Activated CD4-positive, alpha-beta T cell treated with anti-CD3 and anti-CD28 coated beads, Interleukin-2, amount 50 U/mL, for 16 hours (primary cell): ENCODE measurements at regions not wholly inside any gene's neighbourhood (a gene's known extent, or its start where the extent isn't known, plus 50 kb on each side); places are given as distances from the start of the nearest gene placed in this dataset.

Experiments used
- DNase-seq: peaks from one replicate; pipeline ENCODE4 v3.0.0-alpha.2; 2020

GRCh38 chr18:25962919-25963318, 127.5 kb downstream of the SS18 start:
- DNase-seq: no peak

DNA sequence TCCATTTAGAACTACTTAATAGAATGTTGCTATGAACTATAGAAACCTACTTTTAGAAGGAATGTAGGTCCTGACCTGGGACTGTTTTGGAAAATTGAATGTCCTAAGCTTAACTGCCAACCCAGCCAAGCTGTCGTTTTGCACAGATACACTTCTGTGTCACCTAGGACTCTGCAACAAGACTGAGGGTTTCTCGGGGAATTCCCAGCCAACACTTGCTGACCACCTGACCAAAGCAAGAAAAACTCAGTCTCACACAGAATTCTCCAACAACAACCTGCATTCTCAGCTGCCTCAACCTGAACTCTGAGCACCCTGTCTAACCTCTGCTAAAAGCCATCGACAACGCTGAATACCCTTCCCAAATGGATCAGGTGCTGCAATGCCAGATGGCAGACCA, 128.2 kb downstream of the SS18 start:
- DNase-seq: no peak

- DNase-seq: no peak
Measured at GRCh38 chr18:25957017-25957416, 133.4 kb downstream of the SS18 start.

GRCh38 chr18:25953111-25953510, 137.3 kb downstream of the SS18 start:
- DNase-seq: no peak

DNA sequence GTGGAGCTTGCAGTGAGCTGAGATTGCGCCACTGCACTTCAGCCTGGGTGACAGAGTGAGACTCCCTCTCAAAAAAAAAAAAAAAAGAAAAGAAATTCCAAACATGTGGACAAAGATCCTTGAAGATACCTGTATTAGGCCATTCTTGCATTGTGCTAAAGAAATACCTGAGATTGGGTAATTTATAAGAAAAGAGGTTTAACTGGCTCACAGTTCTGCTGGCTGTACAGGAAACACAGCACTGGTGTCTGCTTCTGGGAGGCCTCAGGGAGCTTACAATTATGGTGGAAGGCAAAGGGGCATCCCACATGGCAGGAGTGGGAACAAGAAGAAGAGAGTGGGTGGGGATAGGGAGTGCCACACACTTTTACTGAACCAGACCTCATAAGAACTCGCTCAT, 140.1 kb downstream of the SS18 start:
- DNase-seq: no peak

DNA sequence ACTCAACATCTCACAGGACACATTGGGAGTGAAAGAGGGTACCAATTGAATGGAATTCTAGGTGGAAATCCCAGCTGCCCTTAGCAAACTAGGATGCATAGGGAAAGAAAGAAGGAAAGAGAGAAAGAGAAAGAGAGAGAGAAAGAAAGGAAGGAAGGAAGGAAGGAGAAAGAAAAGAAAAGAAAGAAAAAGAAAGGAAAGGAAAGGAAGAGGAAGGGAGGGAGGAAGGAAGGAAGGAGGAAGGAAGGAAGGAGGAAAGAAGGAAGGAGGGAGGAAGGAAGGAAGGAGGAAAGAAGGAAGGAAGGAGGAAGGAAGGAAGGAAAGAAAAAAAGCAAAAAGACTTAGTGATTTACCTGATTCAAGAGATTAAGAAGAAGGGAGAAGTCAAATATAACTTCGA, 143.9 kb downstream of the SS18 start:
- DNase-seq: no peak

DNA sequence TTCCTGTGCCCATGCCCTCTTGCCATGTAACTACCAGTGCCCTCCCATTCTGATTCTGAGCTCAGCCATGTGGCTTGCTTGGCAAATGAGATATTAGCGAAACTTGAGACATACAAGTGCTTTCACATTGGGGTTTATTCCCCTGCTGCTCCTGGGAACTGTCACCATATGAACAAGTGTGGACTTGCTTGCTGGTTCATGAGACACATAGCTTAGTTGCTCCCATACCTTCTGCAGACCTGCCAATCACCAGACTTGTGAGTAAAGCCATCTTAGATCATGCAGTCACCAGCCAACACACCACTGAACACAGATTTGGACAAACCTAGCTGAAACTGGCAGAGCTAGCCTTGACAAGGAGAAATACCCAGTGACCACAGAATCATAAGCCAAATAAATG, 155.1 kb downstream of the SS18 start:
- DNase-seq: no peak

GRCh38 chr18:25931126-25931525, 159.3 kb downstream of the SS18 start:
- no peak for DNase-seq

GRCh38 chr18:25929787-25930186, 160.6 kb downstream of the SS18 start:
- no peak for DNase-seq

DNA sequence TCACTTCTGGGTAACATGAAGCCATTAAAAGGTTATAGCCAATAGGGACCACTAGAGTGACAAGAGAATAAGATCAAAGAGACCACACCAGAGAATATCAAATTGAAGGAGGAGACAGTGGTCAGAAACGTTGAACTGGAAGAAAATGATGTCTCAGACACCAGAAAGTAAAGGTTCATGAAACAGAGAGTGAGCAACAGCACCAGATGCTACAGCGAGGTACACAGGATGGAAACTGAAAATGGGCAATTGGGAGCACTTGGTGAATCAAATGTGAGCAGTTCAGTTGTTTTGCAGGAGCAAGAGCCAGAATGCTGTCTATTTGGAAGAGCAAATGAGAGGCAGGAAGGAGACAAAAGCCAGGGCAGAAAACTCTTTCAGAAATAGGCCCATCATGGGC, 162.6 kb downstream of the SS18 start:
- DNase-seq: no peak

DNA sequence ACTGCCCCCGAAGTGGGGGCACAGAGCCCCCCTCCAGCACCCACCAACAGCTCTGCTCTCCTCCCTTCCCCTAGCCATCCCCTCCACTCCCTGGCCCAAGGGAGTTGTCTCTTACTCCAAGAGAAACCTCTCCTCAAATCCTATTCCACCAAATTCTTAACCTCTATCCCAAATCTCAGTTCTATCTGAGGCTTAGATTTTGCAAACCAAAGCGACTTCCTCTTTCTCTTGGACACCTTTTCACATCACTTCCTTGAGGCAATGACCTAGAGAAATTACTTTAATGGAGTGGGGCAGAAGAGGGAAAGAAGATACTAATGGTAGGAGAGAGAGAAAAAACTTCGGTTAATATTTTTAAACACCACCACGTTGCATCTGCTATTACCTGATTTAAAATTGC, 167.2 kb downstream of the SS18 start:
- DNase-seq: no peak

DNA sequence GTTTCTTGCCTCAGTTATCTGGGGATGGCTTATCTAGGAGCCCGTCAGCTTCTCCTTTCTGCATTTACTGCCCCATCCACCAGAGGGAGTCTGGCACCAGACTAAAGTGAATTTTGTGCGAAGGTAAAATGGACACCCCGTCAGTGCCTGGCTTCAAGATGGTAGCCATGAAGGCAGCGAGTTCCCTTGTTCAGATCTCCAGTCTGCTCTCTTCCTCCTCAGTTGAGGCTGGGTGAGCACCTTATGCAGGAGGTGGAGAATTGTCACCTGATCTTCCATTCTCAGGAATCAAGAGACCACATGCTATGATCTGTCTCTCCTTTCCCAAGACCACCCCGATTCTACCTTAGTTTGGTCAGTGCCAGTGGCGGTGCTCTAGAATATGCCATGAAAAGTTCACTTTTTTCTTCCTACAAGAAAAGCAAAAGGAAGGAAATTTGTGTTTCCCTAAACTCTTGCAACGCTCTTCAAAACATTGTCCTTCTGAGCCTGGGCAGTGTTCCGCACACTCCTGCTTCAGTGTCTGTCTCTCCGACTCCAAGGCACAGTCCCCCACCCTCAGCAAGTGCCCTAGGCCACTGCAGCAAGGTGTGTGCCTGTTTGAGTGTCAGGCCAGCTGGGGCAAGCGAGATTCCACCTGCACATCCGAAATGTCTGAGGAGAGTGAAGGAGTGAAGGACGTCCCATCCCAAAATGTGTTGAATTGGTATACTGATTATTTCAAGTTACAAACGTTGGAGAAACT, 168.6 kb downstream of the SS18 start:
- peak; percentile 55 for DNase-seq

DNA sequence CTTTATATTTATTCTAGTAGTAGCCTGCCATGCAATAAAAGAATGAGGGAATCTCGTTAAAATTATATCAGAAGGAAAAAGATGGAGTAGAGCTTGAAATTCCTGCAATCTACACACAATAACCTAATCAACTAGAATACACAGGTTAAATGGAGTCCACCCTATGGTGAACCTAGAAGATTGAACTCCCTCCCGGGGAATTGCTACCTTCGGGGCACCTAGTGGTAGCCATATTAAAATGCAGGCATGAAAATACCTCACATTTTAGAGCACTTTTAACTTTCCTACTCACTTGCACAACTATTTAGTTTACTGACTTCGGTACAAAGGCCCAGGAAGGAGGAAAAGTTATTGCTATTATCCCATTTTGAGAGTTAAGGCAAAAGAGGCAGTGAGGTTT, 174.5 kb downstream of the SS18 start:
- DNase-seq: no peak

DNA sequence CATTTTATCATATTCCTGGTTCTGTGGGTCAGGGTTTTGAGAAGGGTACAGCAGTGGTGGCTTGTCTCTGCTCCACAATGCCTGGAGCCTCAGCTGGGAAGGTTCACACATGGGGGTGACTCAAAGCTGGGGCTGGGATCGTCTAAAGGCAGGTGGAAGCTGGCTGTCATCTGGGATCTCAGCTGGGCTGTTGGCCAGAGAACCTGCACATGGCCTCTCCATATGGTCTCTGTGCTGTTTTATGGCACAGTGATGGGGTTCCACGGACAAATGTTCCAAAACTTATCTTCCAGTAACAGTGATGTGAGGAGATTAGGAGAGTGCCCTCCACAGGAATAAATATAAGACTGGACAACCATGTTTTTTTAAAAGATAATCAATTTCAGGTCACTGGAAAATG, 191.4 kb downstream of the SS18 start:
- no peak for DNase-seq

DNA sequence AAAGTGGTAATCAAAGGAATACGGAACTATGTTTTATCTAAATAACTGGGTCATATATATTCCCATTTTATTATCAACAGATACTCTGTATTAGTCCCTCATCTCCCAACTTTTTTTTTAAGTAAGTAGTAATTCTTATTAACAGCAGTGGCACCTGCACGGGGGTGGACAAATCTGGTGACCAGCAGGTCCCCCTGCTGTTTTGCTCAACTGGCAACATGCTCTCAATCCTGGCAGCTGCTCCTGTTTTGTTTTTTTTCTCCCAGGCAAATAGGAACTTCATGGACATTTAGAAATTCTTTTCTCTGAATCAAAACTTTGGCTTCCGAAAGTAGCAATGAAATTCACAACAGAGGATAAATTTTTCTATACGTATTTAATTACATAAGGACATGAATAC, 193.5 kb downstream of the SS18 start:
- no peak for DNase-seq

GRCh38 chr18:25896178-25896780, 194.1 kb downstream of the SS18 start:
- peak; percentile 43 for DNase-seq

DNA sequence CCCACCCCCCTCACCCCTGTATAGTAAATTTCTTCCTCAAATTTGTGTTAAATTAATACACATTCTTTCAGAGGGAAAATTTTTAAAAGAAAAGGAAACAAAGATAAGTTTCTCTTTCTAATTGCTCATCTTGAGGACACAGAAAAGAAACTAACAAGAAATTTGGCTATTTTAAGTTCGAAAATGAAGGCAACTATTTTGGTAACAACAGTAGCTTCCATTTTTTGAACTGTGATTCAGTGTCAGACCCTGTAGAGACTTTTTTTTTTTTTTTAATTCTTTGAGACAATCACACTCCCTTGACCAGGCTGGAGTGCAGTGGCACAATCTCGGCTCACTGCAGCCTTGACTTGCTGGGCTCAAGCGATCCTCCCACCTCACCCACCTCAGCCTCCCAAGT, 194.9 kb downstream of the SS18 start:
- no peak for DNase-seq

DNA sequence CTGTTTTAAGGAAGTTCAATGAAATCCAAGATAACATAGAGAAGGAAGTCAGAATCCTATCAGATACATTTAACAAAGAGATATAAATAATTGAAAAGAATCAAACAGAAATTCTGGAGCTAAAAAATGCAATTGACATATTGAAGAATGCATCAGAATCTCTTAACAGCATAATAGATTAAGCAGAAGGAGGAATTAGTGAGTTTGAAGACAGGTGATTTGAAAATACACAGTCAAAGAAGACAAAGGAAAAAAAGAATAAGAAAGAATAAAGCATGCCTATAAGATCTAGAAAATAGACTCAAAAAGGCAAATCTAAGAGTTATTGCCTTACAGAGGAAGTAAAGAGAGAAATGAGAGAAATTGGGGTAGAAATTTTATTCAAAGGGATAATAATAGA, 204.1 kb downstream of the SS18 start:
- no peak for DNase-seq

- no peak for DNase-seq
Measured at GRCh38 chr18:25883091-25883490, 207.3 kb downstream of the SS18 start.

- no peak for DNase-seq
Measured at GRCh38 chr18:25881149-25881548, 209.3 kb downstream of the SS18 start.

- no peak for DNase-seq
Measured at GRCh38 chr18:25880441-25880840, 210.0 kb downstream of the SS18 start.

- no peak for DNase-seq
Measured at GRCh38 chr18:25876330-25876948, 214.0 kb downstream of the SS18 start.

- DNase-seq: no peak
Measured at GRCh38 chr18:25875551-25876240, 214.7 kb downstream of the SS18 start.

DNA sequence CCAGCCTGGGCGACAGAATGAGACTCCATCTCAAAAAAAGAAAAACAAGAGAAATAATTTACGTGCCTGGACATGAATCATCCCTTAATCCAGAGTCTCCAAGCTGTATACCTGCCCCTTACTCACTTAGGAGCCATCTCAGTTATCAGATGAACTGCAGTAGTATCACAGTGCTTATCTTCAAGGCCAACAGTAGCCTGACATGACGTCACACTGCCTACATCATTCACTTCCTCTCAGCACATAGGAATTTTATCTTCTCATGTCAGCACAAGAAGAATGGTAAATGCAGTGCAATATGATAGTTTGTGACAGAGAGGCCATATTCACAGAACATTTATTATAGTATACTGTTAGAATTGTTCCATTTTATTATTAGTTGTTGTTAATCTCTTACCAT, 216.6 kb downstream of the SS18 start:
- DNase-seq: no peak
